ENCODE measurements at regions not wholly inside any gene's neighbourhood (a gene's known extent, or its start where the extent isn't known, plus 50 kb on each side); places are given as distances from the start of the nearest gene placed in this dataset.

GRCh38 chr14:101495284-101495683 is 66.0 kb upstream of the DIO3 start:
- H3K4me1 ChIP-seq: no peaks in the 10 kb centered on the region
- TF ChIP-seq, protein P1, sequence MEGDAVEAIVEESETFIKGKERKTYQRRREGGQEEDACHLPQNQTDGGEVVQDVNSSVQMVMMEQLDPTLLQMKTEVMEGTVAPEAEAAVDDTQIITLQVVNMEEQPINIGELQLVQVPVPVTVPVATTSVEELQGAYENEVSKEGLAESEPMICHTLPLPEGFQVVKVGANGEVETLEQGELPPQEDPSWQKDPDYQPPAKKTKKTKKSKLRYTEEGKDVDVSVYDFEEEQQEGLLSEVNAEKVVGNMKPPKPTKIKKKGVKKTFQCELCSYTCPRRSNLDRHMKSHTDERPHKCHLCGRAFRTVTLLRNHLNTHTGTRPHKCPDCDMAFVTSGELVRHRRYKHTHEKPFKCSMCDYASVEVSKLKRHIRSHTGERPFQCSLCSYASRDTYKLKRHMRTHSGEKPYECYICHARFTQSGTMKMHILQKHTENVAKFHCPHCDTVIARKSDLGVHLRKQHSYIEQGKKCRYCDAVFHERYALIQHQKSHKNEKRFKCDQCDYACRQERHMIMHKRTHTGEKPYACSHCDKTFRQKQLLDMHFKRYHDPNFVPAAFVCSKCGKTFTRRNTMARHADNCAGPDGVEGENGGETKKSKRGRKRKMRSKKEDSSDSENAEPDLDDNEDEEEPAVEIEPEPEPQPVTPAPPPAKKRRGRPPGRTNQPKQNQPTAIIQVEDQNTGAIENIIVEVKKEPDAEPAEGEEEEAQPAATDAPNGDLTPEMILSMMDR (IDR thresholded peaks at IDR 0.05; ENCODE audit: borderline replicate concordance): no peak
- H3K27me3 ChIP-seq (ENCODE audit: low read depth): peaks cover 95% of the 10 kb centered on the region
- intact Hi-C loops (cut with micrococcal nuclease): no loop called here
- no peaks in the 10 kb centered on the region for H3K9me3 ChIP-seq (replicated peaks)
- no peak overlapping the region for H3K4me3 ChIP-seq
- H3K27ac ChIP-seq (replicated peaks): no peak overlapping the region
- no peak for DNase-seq
- H3K36me3 ChIP-seq: no peaks in the 10 kb centered on the region

DNA sequence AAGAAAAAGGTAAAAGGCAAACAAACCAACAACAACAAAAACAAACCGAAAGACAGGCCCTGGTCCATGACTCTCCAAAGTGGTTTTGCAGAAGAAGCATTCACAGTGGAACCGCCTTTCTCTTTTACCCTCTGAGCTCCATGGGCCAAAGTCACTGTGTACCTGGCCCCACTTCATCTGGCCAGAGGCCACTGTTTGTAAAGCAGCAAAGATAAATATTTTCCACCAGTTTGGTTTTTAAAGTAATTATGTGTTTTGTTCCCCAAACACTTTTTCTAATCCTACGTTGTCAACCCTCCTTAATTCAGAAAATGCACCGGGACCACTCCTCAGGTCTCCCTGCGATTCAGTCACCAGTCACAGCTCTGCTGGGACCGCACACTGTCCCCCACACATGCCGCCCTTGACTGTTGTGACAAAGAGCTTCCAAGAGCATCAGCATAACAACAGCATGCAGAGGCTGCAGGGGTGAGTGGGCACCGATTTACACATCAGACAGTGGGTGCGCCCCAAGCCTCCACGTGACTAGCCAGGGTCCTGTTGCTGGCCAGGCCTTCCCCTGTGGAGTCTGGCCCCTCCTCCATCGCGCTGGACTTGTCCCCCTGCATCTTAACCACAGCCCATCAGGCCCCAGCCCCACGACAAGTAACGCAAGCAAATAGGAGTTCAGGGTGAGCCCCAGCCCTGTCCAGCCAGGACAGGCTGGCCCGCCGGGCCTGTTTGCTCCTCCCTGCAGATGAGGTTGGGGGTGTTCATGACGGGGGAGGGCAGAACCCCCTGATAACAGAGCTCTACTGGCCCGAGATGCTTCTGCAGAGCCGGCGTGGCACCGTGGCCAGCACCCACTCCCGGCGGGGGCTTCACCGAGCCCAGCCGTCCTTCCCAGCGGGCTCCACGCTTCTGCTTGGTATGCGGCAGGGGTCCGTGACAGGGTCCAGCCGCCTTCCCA is 65.2 kb upstream of the DIO3 start:
- Histone ChIP-seq H3K4me1 (no peaks in the 10 kb centered on the region), H3K36me3 (no peaks in the 10 kb centered on the region), H3K27me3 (ENCODE audit: low read depth) (peaks cover 94% of the 10 kb centered on the region), H3K4me3 (no peak overlapping the region), H3K27ac (replicated peaks) (no peak overlapping the region), H3K9me3 (replicated peaks) (no peaks in the 10 kb centered on the region)
- intact Hi-C loops (cut with micrococcal nuclease): no loop called here
- TF ChIP-seq, protein P1 (IDR thresholded peaks at IDR 0.05; ENCODE audit: borderline replicate concordance): no peak
- peak; percentile 4 for DNase-seq

- Histone ChIP-seq H3K27ac (replicated peaks) (no peak overlapping the region), H3K36me3 (no peaks in the 10 kb centered on the region), H3K9me3 (replicated peaks) (no peaks in the 10 kb centered on the region), H3K27me3 (ENCODE audit: low read depth) (peaks cover 94% of the 10 kb centered on the region), H3K4me1 (no peaks in the 10 kb centered on the region), H3K4me3 (no peak overlapping the region)
- intact Hi-C loops (cut with micrococcal nuclease): no loop called here
- no peak for DNase-seq
- TF ChIP-seq, protein P1 (IDR thresholded peaks at IDR 0.05; ENCODE audit: borderline replicate concordance): no peak
These were observed 64.3 kb upstream of the DIO3 start for GRCh38 chr14:101496776-101497683.

DNA sequence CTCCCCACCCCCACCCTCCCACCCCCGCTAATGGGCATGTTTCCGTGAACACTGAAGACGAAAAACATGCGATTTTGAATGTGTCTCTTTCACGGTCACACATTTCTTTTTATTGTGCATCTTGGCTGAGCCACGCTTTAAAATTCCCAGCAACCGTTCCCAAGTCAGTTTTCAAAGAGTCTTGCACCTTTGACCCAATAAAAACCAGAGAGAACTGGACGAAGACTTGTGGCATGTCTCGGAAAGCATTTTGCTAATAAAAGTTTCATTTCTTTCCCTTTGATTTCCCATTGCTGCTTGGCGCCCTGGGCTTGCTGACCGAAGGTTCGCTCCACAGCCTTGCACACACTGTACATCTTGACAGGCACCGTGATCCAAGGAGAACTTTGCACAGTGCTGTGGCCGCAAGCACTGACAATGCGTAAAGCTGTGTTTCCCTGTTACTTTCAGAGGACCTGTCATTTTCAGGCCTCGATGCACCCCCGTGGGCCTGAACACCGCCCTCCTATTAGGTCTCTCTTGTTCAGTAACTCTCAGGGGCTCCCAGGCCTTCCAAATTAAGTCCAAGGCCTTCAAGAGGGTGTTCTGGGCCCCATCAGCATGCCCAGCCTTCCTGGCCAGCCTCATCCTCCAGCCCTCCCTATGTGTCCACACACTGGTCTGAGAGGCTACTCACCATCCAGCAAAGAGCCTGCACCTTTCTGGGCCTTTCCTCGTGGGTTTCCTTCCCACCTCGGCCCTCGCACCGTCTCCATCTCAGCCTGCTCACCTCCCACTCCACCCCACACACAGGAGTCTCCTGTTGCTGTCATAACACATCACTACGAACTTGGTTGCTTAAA is 63.4 kb upstream of the DIO3 start:
- Histone ChIP-seq H3K27me3 (ENCODE audit: low read depth) (peaks cover 94% of the 10 kb centered on the region), H3K27ac (replicated peaks) (no peak overlapping the region), H3K4me3 (no peak overlapping the region), H3K4me1 (no peaks in the 10 kb centered on the region), H3K9me3 (replicated peaks) (no peaks in the 10 kb centered on the region), H3K36me3 (no peaks in the 10 kb centered on the region)
- TF ChIP-seq, protein P1 (IDR thresholded peaks at IDR 0.05; ENCODE audit: borderline replicate concordance): no peak
- DNase-seq: no peak
- intact Hi-C loops (cut with micrococcal nuclease): no loop called here

DNA sequence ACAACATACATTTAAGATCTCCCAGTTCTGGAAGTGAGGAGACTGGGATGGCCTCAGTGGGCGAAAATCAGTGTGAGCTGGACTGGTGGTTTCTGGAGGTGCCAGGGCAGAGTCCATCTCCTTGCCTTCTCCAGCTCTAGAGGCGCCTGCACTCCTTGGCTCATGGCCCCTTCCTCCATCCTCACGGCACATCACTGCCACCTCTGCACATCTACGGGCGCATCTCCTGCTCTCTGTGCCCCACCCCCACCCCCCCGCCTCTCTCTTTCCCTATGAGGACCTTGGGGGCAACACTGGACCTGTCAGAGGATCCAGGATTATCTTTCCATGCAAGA is 62.8 kb upstream of the DIO3 start:
- intact Hi-C loops (cut with micrococcal nuclease): no loop called here
- Histone ChIP-seq H3K36me3 (no peaks in the 10 kb centered on the region), H3K27me3 (ENCODE audit: low read depth) (peaks cover 95% of the 10 kb centered on the region), H3K4me1 (no peaks in the 10 kb centered on the region), H3K9me3 (replicated peaks) (peaks cover 4% of the 10 kb centered on the region), H3K4me3 (no peak overlapping the region), H3K27ac (replicated peaks) (no peak overlapping the region)
- TF ChIP-seq, protein P1 (IDR thresholded peaks at IDR 0.05; ENCODE audit: borderline replicate concordance): no peak
- DNase-seq: no peak
